AG08395 (cell line): ENCODE measurements at regions not wholly inside any gene's neighbourhood (a gene's known extent, or its start where the extent isn't known, plus 50 kb on each side); places are given as distances from the start of the nearest gene placed in this dataset.
"Not testable (repeated sequence)": the region's sequence is repeated elsewhere in the genome, so short reads cannot be mapped to it uniquely, and the experiment has no call there.

Experiments
- DNase-seq: peaks from one replicate; pipeline ENCODE4 v3.0.0; 2012; ENCODE audit warnings: mixed read lengths, low spot score

- DNase-seq: no peak
Measured at GRCh38 chr15:37416103-37416502, 315.8 kb upstream of the MEIS2 start.

DNA sequence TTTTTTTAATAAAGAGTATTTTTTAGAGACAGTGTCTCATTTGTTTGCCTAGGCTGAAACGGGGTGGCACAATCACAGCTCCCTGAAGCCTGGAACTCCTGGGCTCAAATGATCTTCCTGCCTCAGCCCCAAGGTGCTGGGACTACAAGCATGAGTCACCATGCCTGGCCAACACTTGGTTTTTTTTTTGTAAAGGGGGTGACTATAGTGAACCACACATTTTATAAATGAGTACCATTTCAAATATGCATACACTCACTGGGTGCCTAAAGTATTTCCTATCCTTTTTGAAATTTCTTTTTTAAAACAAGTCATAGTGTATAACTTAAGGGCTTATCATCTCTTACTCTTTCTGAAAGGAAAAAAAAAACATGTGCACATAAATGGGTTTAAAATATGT is 325.2 kb upstream of the MEIS2 start:
- DNase-seq: no peak

DNA sequence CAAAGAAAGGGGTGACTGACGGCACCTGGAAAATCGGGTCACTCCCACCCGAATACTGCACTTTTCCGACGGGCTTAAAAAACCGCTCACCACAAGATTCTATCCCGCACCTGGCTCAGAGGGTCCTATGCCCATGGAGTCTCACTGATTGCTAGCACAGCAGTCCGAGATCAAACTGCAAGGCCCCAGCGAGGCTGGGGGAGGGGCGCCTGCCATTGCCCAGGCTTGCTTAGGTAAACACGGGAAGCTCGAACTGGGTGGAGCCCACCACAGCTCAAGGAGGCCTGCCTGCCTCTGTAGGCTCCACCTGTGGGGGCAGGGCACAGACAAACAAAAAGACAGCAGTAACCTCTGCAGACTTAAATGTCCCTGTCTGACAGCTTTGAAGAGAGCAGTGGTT is 327.0 kb upstream of the MEIS2 start:
- DNase-seq: not testable (repeated sequence)

DNA sequence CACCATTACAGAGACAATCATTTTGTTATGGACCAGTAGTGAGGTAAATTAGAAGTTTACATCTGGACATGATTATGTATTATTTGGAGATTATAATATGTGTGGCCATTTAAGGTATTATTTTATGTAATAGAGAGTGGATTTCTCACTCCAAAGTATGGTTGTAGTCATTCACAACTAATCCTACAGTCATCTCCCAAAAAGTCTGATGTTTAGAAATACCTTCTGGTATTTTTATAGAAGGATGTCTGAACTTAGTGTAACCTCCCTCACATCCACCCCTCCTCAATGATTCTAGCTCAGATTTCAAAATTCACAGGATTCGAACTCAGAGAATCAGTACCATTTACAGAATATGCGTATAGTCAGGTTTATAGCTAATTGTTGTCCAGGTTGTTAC is 346.6 kb upstream of the MEIS2 start:
- no peak for DNase-seq

DNA sequence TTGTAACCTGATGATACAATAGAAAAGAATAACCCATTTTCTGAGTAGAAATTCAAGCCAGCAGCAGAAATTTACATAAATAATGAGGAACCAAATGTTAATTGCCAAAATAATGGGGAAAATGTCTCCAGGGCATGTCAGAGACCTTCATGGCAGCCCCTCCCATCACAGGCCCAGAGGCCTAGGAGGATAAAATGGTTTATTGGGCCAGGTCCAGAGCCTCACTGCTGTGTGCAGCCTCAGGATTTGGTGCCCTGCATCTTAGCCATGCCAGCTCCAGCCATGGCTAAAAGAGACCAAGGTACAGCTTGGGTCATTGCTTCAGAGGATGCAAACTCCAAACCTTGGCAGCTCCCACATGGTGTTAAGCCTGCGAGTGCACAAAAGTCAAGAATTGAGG is 352.1 kb upstream of the MEIS2 start:
- DNase-seq: no peak

DNA sequence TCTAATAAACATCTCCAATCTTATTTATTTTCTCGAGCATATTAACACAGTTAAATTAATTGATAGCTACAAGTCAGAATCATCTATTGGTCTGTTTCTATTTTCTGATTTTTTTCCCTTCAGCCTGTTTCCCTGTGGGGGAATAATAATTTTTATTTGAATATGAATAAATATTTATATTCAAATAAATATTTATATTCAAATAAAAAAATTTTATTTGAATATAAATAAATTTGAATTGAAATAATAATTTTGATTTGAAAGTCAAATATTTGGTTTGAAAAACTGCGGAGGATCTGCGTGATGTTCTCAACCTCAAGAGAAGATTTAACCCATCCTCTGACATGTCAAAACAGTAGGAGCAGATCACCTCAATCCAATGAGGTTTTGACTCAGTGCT is 380.1 kb upstream of the MEIS2 start:
- DNase-seq: no peak

DNA sequence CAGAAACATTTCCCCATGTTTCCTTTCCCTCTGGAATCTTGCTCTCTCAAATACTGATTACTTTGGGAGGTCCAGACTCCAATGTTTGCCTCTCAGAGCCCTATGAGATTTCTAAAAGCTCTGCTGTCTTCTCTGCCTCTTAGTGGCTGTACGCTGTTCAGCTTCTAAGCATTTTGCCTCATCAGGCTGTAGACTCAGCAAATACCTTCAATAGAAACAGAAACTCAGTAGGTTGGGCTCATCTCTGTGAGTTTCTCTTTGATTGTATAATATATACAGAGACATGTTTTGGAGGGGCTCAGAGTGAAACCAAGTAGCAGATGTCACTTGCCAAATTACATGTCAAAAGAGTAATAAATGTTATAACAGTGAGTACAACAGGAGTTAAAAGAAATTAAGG is 380.8 kb upstream of the MEIS2 start:
- no peak for DNase-seq

- no peak for DNase-seq
Measured at GRCh38 chr15:37483779-37484178, 383.4 kb upstream of the MEIS2 start.

GRCh38 chr15:37485056-37485455 is 384.7 kb upstream of the MEIS2 start:
- no peak for DNase-seq

GRCh38 chr15:37490707-37491106 is 390.4 kb upstream of the MEIS2 start:
- DNase-seq: no peak

DNA sequence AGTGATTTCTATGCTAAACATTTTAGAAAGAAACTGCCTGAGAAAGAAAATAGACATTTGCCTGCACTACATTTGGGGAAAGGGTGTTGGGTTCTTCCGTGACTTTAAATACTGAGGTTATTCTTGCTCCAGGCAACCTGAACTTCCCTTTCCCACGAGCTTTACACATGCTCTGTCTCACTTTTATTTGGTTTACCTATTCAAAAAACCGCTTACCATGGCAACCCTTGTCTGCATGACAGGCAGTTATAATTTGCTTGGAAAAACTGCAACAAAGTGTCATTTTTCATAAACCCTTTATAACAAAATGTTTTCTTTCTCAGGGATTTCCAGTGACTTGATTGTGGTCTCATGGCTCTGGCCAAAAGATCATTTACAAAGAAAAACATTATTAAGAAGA is 416.3 kb upstream of the MEIS2 start:
- DNase-seq: no peak

DNA sequence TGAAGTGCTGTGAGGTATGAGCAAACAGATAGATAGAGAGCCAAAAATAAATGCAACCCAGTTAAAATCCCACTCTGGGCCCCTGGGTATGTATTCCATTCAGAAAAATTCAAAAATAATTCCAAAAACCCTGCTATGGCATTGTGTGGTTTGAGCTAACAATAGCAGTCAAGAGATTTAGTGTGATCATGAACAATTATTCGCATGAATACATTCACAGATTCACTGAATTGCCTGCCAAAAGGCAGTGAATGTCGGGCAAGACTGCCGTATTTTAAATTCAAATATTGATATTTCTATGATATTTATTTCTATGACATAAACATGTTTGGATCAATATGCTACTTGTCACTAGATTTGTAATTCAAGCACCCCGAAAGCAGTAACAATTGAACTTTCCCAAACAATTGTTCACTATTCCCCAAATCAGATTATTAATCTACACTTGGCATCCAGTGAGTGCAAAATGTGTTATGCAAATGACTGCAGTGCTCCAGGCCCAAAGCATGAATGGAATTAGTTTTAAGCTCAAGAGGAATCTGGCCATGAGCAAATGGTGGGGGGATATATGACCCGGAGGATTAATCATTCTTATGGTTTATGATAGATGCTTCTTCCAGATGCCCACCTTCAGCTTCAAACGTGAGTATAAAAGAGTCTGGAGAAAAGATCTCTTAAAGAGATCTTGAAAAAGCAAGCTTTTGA is 417.0 kb upstream of the MEIS2 start:
- no peak for DNase-seq

DNA sequence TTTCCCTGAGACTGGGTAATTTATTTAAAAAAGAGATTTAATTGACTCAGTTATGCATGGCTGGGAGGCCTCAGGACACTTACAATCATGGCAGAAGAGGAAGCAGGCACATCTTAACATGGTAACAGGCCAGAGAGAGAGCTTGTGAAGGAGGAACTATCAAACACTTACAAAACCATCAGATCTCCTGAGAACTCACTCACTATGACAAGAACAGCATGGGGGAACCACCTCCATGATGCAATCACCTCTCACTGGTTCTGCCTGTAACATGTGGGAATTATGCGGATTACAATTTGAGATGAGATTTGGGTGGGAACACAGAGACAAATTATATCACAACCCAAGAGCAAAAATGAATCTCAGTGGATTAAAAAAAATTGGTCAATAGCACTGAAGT is 416.0 kb upstream of the TMCO5A start:
- no peak for DNase-seq

- no peak for DNase-seq
Measured at GRCh38 chr15:37520026-37520425, 414.4 kb upstream of the TMCO5A start.

- no peak for DNase-seq
Measured at GRCh38 chr15:37520882-37521281, 413.6 kb upstream of the TMCO5A start.

DNA sequence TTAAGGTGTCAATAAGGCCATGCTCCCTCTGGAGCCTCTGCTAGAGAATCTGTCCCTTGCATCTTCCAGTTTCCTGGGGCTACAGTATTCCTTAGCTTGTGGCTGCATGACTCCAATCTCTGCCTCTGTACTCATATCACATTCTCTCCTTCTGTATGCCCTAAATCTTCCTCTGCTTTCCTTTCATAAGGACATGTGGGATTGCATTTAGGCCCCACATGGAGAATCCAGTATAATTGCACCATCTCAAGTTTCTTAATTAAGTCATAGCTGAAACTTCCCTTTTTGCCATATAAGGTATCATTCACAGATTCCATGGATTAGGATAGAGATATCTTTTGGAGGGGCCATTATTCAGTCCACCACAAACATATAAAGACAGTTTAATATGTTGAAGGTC is 409.8 kb upstream of the TMCO5A start:
- no peak for DNase-seq

DNA sequence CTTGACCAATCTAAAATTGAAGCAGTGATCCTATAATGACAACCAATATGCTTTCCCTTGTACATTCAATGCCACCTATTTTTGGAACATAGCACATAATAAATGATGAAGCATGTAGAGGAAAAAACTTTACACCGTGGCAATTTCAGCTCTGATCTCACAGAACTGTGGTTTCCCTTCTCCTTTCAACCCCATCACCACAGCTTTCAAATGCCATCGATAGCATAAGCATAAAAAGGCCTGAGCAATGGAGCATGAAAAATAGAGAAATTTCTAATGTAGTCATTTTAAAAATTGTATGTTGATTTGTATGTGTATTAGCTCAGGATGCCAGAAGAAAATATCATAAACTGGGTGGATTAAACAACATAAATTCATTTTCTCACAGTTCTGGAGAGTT is 406.0 kb upstream of the TMCO5A start:
- DNase-seq: no peak

DNA sequence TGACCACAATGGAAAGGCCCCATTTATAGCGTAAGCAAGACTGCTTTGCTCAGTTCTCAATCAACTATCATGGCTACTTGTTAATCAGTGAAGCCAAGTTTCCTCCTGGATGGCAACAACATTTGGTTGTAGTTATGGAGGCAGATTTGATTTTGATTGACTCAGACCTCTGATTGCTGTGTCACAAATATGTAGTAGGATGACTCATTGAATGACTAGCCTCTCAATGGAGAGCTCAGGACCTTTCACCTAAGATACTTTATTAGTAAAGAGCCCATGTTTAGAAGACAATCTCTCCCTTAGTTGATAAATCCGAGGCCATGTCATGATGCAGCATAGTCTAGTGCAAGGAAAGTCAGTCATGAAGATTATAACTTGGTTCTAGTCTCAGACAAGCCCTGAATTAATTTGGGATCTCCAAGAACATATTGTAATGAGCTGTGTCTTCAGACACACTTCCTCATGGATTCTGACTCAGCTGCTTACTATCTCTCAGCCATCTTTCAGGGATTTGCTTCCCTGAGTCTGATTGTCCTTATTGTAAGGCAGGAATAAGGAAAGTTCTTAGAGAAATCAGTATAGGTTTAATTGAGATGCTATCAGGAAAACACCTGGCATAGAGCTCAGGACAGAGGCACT is 397.4 kb upstream of the TMCO5A start:
- DNase-seq: no peak

- DNase-seq: no peak
Measured at GRCh38 chr15:37537802-37538201, 396.6 kb upstream of the TMCO5A start.

DNA sequence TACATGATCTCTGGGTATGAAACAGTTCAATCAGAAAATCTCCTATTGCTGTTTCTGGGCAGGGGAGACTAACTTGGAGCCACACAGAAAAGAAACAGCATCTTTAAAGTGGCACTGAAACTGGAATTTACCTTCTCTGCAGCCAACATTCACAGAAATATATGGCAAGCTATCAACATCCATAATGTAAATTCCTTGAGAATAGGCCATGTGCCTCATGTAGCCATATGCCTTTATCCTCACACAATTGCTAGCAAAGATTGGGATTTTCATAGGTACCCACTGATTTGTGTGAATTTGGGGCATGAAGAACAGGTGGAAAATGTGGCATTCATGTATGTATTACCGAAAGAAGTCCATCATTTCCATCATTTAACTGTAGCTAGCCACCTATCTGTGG is 386.3 kb upstream of the TMCO5A start:
- no peak for DNase-seq

DNA sequence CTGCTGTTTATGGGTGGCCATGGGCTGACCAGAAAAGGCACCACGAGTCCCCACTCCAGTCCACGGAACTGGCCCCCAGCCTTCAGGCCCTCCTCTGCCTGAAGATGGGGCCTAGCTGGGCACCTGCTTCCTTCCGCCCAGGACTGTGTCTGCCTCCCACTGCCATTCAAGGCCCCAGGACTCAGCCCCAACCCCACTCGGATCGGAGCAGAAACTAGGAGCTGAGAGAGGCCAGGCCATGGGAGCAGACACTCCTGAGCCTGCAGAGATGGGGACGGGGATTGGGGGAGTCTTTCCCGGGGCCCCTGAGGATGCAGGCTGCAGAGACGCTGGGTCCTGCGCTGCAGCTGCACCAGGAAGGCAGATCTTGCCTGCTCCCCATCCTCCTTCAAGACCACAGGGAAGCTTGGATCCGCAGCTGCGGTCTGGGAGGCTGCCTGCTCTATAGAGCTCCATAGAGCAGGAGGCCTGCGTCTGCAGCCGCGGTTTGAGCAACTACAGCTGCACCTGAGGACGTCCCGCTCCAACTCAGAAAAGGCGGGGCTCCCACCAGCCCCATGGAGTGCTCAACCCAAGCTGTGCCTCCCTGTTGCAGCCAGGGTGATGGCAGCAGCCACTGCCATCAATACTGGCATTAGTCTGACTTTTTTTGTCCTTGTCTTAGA is 383.9 kb upstream of the TMCO5A start:
- DNase-seq: no peak

DNA sequence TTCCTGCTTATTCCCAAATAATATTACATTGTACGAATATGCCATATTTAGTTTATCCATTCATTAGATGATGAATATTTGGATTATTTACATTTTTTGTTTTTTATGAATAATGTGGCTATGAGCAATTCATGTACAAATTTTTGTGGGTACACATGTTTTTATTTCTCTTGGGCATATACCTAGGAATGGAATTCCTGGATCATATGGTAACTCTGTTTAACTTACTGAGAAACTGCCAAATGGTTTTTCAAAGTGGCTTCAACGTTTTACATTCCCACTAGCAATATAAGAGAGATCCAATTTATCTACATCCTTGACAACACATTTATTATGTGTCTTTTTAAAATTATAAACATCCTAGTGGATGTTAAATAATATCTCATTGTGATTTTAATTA is 362.0 kb upstream of the TMCO5A start:
- DNase-seq: no peak

- no peak for DNase-seq
Measured at GRCh38 chr15:37574985-37575384, 359.5 kb upstream of the TMCO5A start.

DNA sequence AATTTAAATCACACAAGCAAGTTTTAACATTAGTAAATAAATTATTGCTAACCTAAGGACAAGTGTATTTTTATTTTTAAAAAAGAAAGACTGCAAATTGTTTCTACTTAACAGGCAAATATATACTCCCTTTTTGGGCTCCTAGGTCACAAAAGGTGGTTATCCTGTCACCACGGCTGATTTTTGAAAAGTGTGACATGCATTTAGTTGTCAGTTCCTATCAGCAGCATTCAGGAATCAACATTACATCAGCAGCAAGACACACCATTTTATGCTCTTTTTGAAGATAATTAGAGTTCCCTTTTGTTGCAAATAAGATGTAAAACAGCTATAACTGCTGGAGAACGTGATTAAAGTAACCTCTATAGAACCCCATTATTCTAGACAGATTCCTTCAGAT is 357.5 kb upstream of the TMCO5A start:
- DNase-seq: no peak
